Common myeloid progenitor, CD34-positive (primary cell): ENCODE measurements at regions not wholly inside any gene's neighbourhood (a gene's known extent, or its start where the extent isn't known, plus 50 kb on each side); places are given as distances from the start of the nearest gene placed in this dataset.
A peak's percentile ranks its signal among the peaks of the same experiment; 100 is the strongest.

Source experiments
- CTCF ChIA-PET: fragments of 350-600 bp; sonication (Branson Sonifier 250); formaldehyde crosslinking; loops from one replicate; lab custom pipeline; 2021; ENCODE audit warnings: antibody characterized with exemption; lab: Charles Lee
- POLR2A ChIA-PET: fragments of 350-600 bp; sonication (Branson Sonifier 250); formaldehyde crosslinking; loops from one replicate; lab custom pipeline; 2021; ENCODE audit warnings: antibody characterized with exemption; lab: Charles Lee
- DNase-seq, 3 donors: peaks; one replicate each; pipeline versions ENCODE4 v3.0.0 to v3.0.0-alpha.2; 2013
- H3K27ac ChIP-seq, 2 experiments: 1 replicate in 1 of 2; 2 replicates in 1 of 2; pipeline ENCODE4 v1.7.0; 2013; ENCODE audit warnings: inconsistent platforms in 2 of 2, low read length in 2 of 2, mild to moderate bottlenecking in 2 of 2, low read depth in 1 of 2, moderate library complexity in 1 of 2; ENCODE audit not compliant: severe bottlenecking in 2 of 2, insufficient read depth in 1 of 2, poor library complexity in 1 of 2
- H3K27me3 ChIP-seq, 5 experiments: replicated peaks in 2 of 5; 1 replicate in 3 of 5; 2 replicates in 2 of 5; pipeline versions ENCODE4 v1.6.1 to v1.7.0; 2013; ENCODE audit warnings: low read length in 4 of 5, mild to moderate bottlenecking in 2 of 5, moderate library complexity in 2 of 5, inconsistent platforms in 1 of 5; ENCODE audit not compliant: insufficient read depth in 5 of 5, control insufficient read depth in 4 of 5
- H3K36me3 ChIP-seq, 4 experiments: 1 replicate in 2 of 4; 2 replicates in 2 of 4; pipeline versions ENCODE4 v1.6.1 to v1.7.0; 2013; ENCODE audit warnings: low read length in 3 of 4, control low read depth in 1 of 4, mild to moderate bottlenecking in 1 of 4; ENCODE audit not compliant: control insufficient read depth in 4 of 4, insufficient read depth in 4 of 4
- H3K4me1 ChIP-seq, 4 experiments: 1 replicate in 3 of 4; 2 replicates in 1 of 4; pipeline versions ENCODE4 v1.6.1 to v1.7.1; 2013; ENCODE audit warnings: low read length in 3 of 4, mild to moderate bottlenecking in 3 of 4, control low read depth in 1 of 4, inconsistent platforms in 1 of 4, moderate library complexity in 1 of 4; ENCODE audit not compliant: control insufficient read depth in 4 of 4, insufficient read depth in 4 of 4; ENCODE audit errors: control extremely low read depth in 1 of 4
- H3K4me3 ChIP-seq, 7 experiments: 1 replicate in 4 of 7; 2 replicates in 3 of 7; pipeline versions ENCODE4 v1.5.1 to v1.7.0; 2013; ENCODE audit warnings: mild to moderate bottlenecking in 7 of 7, low read length in 6 of 7, moderate library complexity in 6 of 7, inconsistent platforms in 2 of 7, low read depth in 2 of 7, control low read depth in 1 of 7; ENCODE audit not compliant: insufficient read depth in 4 of 7, control insufficient read depth in 1 of 7; ENCODE audit errors: extremely low read depth in 1 of 7
- H3K9me3 ChIP-seq, 5 experiments: 1 replicate in 4 of 5; 2 replicates in 1 of 5; pipeline versions ENCODE4 v1.6.1 to v1.7.1; 2013; ENCODE audit warnings: low read length in 4 of 5, mild to moderate bottlenecking in 2 of 5, inconsistent platforms in 1 of 5, low read depth in 1 of 5, moderate library complexity in 1 of 5; ENCODE audit not compliant: control insufficient read depth in 4 of 5, insufficient read depth in 2 of 5; ENCODE audit errors: control extremely low read depth in 1 of 5
- WGBS: methylation state at CpG from one replicate; pipeline ENCODE4 v1.1.5; 2013; ENCODE audit not compliant: insufficient coverage; 5-methylcytosine and 5-hydroxymethylcytosine counted together

GRCh38 chr4:14260591-14260990 is 633.1 kb upstream of the BOD1L1 start:
- H3K4me3 ChIP-seq, result no peak overlapping the region
- no peaks in the 10 kb centered on the region for H3K4me1 ChIP-seq
- no peaks in the 10 kb centered on the region for H3K9me3 ChIP-seq
- ChIA-PET POLR2A (no interaction called here), CTCF (interaction anchor here (0.8 kb wide), 1 partner anchor 603 kb away, joined by 3 read pairs; no protein-coding TSS in a partner anchor)
- H3K27me3 ChIP-seq, result no peaks in the 10 kb centered on the region
- no peak for DNase-seq
- no CpG with 5 or more reads among the region's 3 CpGs for WGBS
- no peaks in the 10 kb centered on the region for H3K36me3 ChIP-seq
- H3K27ac ChIP-seq, result no peak overlapping the region

- WGBS, result 89% methylated on average over 3 of the region's 4 CpGs
- Histone ChIP-seq H3K36me3 (no peaks in the 10 kb centered on the region), H3K4me3 (no peak overlapping the region), H3K4me1 (peaks cover 0 to 6% (median 0%) of the 10 kb centered on the region in 4 experiments), H3K27ac (no peak overlapping the region), H3K27me3 (no peaks in the 10 kb centered on the region), H3K9me3 (no peaks in the 10 kb centered on the region)
- no peak for DNase-seq
- POLR2A ChIA-PET, result no interaction called here
- CTCF ChIA-PET, result no interaction called here
These were observed 634.7 kb upstream of the BOD1L1 start for GRCh38 chr4:14262221-14262620.

DNA sequence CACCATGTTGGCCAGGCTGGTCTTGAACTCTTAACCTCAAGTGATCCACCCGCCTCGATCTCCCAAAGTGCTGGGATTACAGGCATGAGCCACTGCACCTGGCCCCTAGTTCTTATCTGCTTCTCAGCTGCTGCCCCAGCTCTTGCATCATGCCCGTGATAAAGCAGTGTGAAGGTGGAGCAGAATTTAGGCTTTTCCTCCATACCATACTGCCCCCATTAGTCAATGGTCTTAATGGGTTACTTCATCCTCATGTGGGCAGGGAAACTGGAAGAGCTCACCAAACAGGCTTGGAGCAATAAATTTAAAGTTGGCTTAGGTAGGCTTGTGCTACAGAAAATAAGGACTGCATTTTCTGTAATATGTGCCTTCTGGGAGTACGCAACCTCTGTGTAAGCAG is 636.9 kb upstream of the BOD1L1 start:
- Histone ChIP-seq H3K27me3 (no peaks in the 10 kb centered on the region), H3K4me3 (no peak overlapping the region), H3K36me3 (no peaks in the 10 kb centered on the region), H3K4me1 (peaks cover 0 to 12% (median 6%) of the 10 kb centered on the region in 4 experiments), H3K9me3 (no peaks in the 10 kb centered on the region), H3K27ac (no peak overlapping the region)
- peak in 2 of 3 donors; percentile 19 to 21 for DNase-seq
- WGBS, result 100% methylated on average over 1 of the region's 4 CpGs
- POLR2A ChIA-PET, result interaction anchor here (0.7 kb wide), 1 partner anchor 75 kb away, joined by 4 read pairs; no protein-coding TSS in a partner anchor
- CTCF ChIA-PET, result no interaction called here

GRCh38 chr4:14265651-14266050 is 638.1 kb upstream of the BOD1L1 start:
- no peak for DNase-seq
- no peak overlapping the region for H3K4me3 ChIP-seq
- ChIA-PET POLR2A (no interaction called here), CTCF (interaction anchor here (0.9 kb wide), 1 partner anchor 10 kb away, joined by 3 read pairs; no protein-coding TSS in a partner anchor)
- H3K27ac ChIP-seq, result no peak overlapping the region
- H3K27me3 ChIP-seq, result no peaks in the 10 kb centered on the region
- H3K4me1 ChIP-seq, result peaks cover 9 to 24% (median 16%) of the 10 kb centered on the region in 4 experiments
- H3K9me3 ChIP-seq, result no peaks in the 10 kb centered on the region
- 100% methylated on average over 5 of the region's 5 CpGs for WGBS
- no peaks in the 10 kb centered on the region for H3K36me3 ChIP-seq

GRCh38 chr4:14267373-14268060 is 640.0 kb upstream of the BOD1L1 start:
- Histone ChIP-seq H3K36me3 (no peaks in the 10 kb centered on the region), H3K9me3 (no peaks in the 10 kb centered on the region), H3K4me1 (peaks cover 19 to 43% (median 30%) of the 10 kb centered on the region in 4 experiments), H3K27ac (no peak overlapping the region), H3K27me3 (no peaks in the 10 kb centered on the region), H3K4me3 (no peak overlapping the region)
- WGBS, result 100% methylated on average over 2 of the region's 9 CpGs
- CTCF ChIA-PET, result interaction anchor here (2.2 kb wide), 1 partner anchor 10 kb away, joined by 6 read pairs; no protein-coding TSS in a partner anchor
- POLR2A ChIA-PET, result no interaction called here
- no peak for DNase-seq

DNA sequence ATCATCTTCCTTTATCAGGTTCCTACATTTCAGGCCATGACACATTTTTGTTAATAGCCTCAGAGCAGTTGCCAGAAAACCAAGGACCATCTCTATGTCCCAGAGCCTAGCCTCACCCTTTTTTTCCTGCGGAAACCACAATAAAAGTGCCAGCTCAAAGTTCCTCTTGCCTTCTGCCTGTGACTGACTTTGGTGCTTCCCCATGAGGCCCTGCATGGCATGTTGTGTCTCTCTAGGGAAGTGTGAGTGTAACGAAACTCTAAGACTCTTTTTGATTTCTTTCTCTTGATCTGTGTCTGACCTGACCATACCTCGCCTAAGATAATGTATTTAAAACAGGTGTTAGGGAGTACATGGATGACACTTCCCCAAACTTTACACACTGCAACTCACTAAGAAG is 642.3 kb upstream of the BOD1L1 start:
- peak overlapping the region in 2 of 7 experiments; percentile 4 to 22 for H3K4me3 ChIP-seq
- CTCF ChIA-PET, result interaction anchor here (1.2 kb wide), 1 partner anchor 11 kb away, joined by 5 read pairs; no protein-coding TSS in a partner anchor
- WGBS, result 0% methylated on average over 1 of the region's 3 CpGs
- H3K4me1 ChIP-seq, result peaks cover 19 to 50% (median 32%) of the 10 kb centered on the region in 4 experiments
- peak; percentile 79 to 94 (median 92) for DNase-seq
- no peaks in the 10 kb centered on the region for H3K9me3 ChIP-seq
- no peak overlapping the region for H3K27ac ChIP-seq
- no peaks in the 10 kb centered on the region for H3K36me3 ChIP-seq
- H3K27me3 ChIP-seq, result no peaks in the 10 kb centered on the region
- POLR2A ChIA-PET, result interaction anchor here (0.6 kb wide), 1 partner anchor 50 kb away, joined by 4 read pairs; no protein-coding TSS in a partner anchor

- CTCF ChIA-PET, result no interaction called here
- no peaks in the 10 kb centered on the region for H3K27me3 ChIP-seq
These were observed 644.7 kb upstream of the BOD1L1 start for GRCh38 chr4:14272206-14272605.

More at GRCh38 chr4:14272206-14272605, 644.7 kb upstream of the BOD1L1 start:
- H3K27ac ChIP-seq, result no peak overlapping the region
- peak; percentile 31 to 82 (median 73) for DNase-seq
- WGBS, result 0% methylated on average over 1 of the region's 1 CpG
- no peaks in the 10 kb centered on the region for H3K36me3 ChIP-seq
- peaks cover 19 to 53% (median 29%) of the 10 kb centered on the region in 4 experiments for H3K4me1 ChIP-seq
- POLR2A ChIA-PET, result no interaction called here
- H3K4me3 ChIP-seq, result no peak overlapping the region
- H3K9me3 ChIP-seq, result peaks cover 0 to 5% (median 3%) of the 10 kb centered on the region in 5 experiments
